Esophagus squamous epithelium (tissue), 4 donors: ENCODE measurements at regions not wholly inside any gene's neighbourhood (a gene's known extent, or its start where the extent isn't known, plus 50 kb on each side); places are given as distances from the start of the nearest gene placed in this dataset.

Source experiments
- POLR2A ChIP-seq, 4 donors: fragments of 450-650 bp; IDR thresholded peaks; one replicate each; pipeline ENCODE4 v1.6.1; 2017; ENCODE audit warnings: antibody characterized with exemption in 4 of 4, mild to moderate bottlenecking in 4 of 4, moderate library complexity in 3 of 4
- TF ChIP-seq, protein P1 (sequence below), 6 experiments: fragments of 450-650 bp in 4 of 6; fragments of 200-600 bp in 2 of 6; sonication (generic) in 2 of 6; IDR thresholded peaks; one replicate each; pipeline ENCODE4 v1.5.1; 2016 to 2019; ENCODE audit warnings: antibody characterized with exemption in 6 of 6, mild to moderate bottlenecking in 4 of 6, moderate library complexity in 4 of 6

GRCh38 chr20:59388402-59388801 lies 88.0 kb downstream of the EDN3 start:
- TF ChIP-seq, protein P1, sequence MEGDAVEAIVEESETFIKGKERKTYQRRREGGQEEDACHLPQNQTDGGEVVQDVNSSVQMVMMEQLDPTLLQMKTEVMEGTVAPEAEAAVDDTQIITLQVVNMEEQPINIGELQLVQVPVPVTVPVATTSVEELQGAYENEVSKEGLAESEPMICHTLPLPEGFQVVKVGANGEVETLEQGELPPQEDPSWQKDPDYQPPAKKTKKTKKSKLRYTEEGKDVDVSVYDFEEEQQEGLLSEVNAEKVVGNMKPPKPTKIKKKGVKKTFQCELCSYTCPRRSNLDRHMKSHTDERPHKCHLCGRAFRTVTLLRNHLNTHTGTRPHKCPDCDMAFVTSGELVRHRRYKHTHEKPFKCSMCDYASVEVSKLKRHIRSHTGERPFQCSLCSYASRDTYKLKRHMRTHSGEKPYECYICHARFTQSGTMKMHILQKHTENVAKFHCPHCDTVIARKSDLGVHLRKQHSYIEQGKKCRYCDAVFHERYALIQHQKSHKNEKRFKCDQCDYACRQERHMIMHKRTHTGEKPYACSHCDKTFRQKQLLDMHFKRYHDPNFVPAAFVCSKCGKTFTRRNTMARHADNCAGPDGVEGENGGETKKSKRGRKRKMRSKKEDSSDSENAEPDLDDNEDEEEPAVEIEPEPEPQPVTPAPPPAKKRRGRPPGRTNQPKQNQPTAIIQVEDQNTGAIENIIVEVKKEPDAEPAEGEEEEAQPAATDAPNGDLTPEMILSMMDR (IDR thresholded peaks at IDR 0.05): no peak
- no peak for TF ChIP-seq POLR2A (IDR thresholded peaks at IDR 0.05)
